Mesenchymal stem cell (in vitro differentiated cells and primary cell): ENCODE measurements at regions not wholly inside any gene's neighbourhood (a gene's known extent, or its start where the extent isn't known, plus 50 kb on each side); places are given as distances from the start of the nearest gene placed in this dataset.

Experiments used
- DNase-seq: peaks from one replicate; pipeline ENCODE4 v3.0.0-alpha.2; 2013
- H2AFZ ChIP-seq: one replicate; pipeline ENCODE4 v1.6.1; 2013; ENCODE audit warnings: low read depth, mild to moderate bottlenecking, control low read depth, inconsistent platforms, low read length, moderate library complexity
- H2AK5ac ChIP-seq: 2 replicates; pipeline ENCODE4 v1.6.1; 2013; ENCODE audit warnings: low read length, moderate library complexity, mild to moderate bottlenecking, inconsistent platforms; ENCODE audit not compliant: severe bottlenecking
- H2BK120ac ChIP-seq: one replicate; pipeline ENCODE4 v1.6.1; 2013; ENCODE audit warnings: low read depth, mild to moderate bottlenecking, inconsistent platforms, low read length, moderate library complexity
- H2BK12ac ChIP-seq, 2 experiments: one replicate each; pipeline ENCODE4 v1.6.1; 2013; ENCODE audit warnings: inconsistent platforms in 2 of 2, low read length in 2 of 2, mild to moderate bottlenecking in 2 of 2, moderate library complexity in 2 of 2, control low read depth in 1 of 2
- H2BK15ac ChIP-seq: one replicate; pipeline ENCODE4 v1.6.1; 2013; ENCODE audit warnings: mild to moderate bottlenecking, low read depth, inconsistent platforms; ENCODE audit not compliant: poor library complexity, severe bottlenecking
- H2BK5ac ChIP-seq: 2 replicates; pipeline ENCODE4 v1.6.1; 2013; ENCODE audit warnings: low read depth, mild to moderate bottlenecking, low read length, control low read depth, inconsistent platforms; ENCODE audit not compliant: poor library complexity, severe bottlenecking
- H3K14ac ChIP-seq, 2 experiments: one replicate each; pipeline ENCODE4 v1.6.1; 2013; ENCODE audit warnings: inconsistent platforms in 2 of 2, low read length in 2 of 2, control low read depth in 1 of 2, mild to moderate bottlenecking in 1 of 2, moderate library complexity in 1 of 2
- H3K18ac ChIP-seq, 2 experiments: one replicate each; pipeline ENCODE4 v1.6.1; 2013; ENCODE audit warnings: inconsistent platforms in 2 of 2, low read length in 2 of 2, control low read depth in 1 of 2, low read depth in 1 of 2, mild to moderate bottlenecking in 1 of 2
- H3K23ac ChIP-seq, 2 experiments: one replicate each; pipeline ENCODE4 v1.6.1; 2013; ENCODE audit warnings: inconsistent platforms in 2 of 2, low read length in 2 of 2, mild to moderate bottlenecking in 2 of 2, moderate library complexity in 2 of 2, control low read depth in 1 of 2
- H3K27ac ChIP-seq: 2 replicates; pipeline ENCODE4 v1.5.1; 2013; ENCODE audit warnings: mild to moderate bottlenecking, moderate library complexity, low read length, control low read depth, inconsistent platforms; ENCODE audit not compliant: poor library complexity, severe bottlenecking
- H3K27me3 ChIP-seq, 2 experiments: 2 replicates each; pipeline versions ENCODE4 v1.6.1 to v1.7.0; 2013; ENCODE audit warnings: low read length in 2 of 2, mild to moderate bottlenecking in 2 of 2, moderate library complexity in 2 of 2, control low read depth in 1 of 2, inconsistent platforms in 1 of 2; ENCODE audit not compliant: control insufficient read depth in 1 of 2, insufficient read depth in 1 of 2
- H3K36me3 ChIP-seq, 2 experiments: 2 replicates each; pipeline versions ENCODE4 v1.6.1 to v1.7.0; 2013; ENCODE audit warnings: low read length in 2 of 2, control low read depth in 1 of 2, inconsistent platforms in 1 of 2, low read depth in 1 of 2, mild to moderate bottlenecking in 1 of 2; ENCODE audit not compliant: insufficient read depth in 2 of 2, control insufficient read depth in 1 of 2
- H3K4ac ChIP-seq, 2 experiments: one replicate each; pipeline ENCODE4 v1.6.1; 2013; ENCODE audit warnings: inconsistent platforms in 2 of 2, low read length in 2 of 2, mild to moderate bottlenecking in 2 of 2, moderate library complexity in 2 of 2, control low read depth in 1 of 2, low read depth in 1 of 2
- H3K4me1 ChIP-seq: 2 replicates; pipeline ENCODE4 v1.6.1; 2013; ENCODE audit warnings: low read depth, low read length, control low read depth; ENCODE audit not compliant: control insufficient read depth, insufficient read depth
- H3K4me2 ChIP-seq: 2 replicates; pipeline ENCODE4 v1.6.1; 2013; ENCODE audit warnings: low read length, mild to moderate bottlenecking, inconsistent platforms; ENCODE audit not compliant: poor library complexity, severe bottlenecking
- H3K4me3 ChIP-seq, 2 experiments: 2 replicates each; pipeline versions ENCODE4 v1.5.1 to v1.7.0; 2013; ENCODE audit warnings: low read length in 2 of 2, mild to moderate bottlenecking in 2 of 2, control low read depth in 1 of 2, low read depth in 1 of 2; ENCODE audit not compliant: insufficient read depth in 1 of 2
- H3K79me1 ChIP-seq: replicated peaks from 2 replicates; pipeline ENCODE4 v1.6.1; 2013; ENCODE audit warnings: mild to moderate bottlenecking, control low read depth, low read length, inconsistent platforms; ENCODE audit not compliant: poor library complexity, severe bottlenecking
- H3K9ac ChIP-seq: 2 replicates; pipeline ENCODE4 v1.7.0; 2013; ENCODE audit warnings: mild to moderate bottlenecking, low read length, moderate library complexity
- H3K9me3 ChIP-seq: 2 replicates; pipeline ENCODE4 v1.7.0; 2013; ENCODE audit warnings: mild to moderate bottlenecking, low read length; ENCODE audit not compliant: control insufficient read depth
- H4K8ac ChIP-seq: one replicate; pipeline ENCODE4 v1.6.1; 2013; ENCODE audit warnings: inconsistent platforms, mild to moderate bottlenecking, low read length, moderate library complexity
- H4K91ac ChIP-seq: one replicate; pipeline ENCODE4 v1.6.1; 2013; ENCODE audit warnings: mild to moderate bottlenecking, low read length, inconsistent platforms
- WGBS: methylation state at CpG from one replicate; pipeline ENCODE4 v1.1.7; 2013; ENCODE audit warnings: mixed read lengths; 5-methylcytosine and 5-hydroxymethylcytosine counted together

DNA sequence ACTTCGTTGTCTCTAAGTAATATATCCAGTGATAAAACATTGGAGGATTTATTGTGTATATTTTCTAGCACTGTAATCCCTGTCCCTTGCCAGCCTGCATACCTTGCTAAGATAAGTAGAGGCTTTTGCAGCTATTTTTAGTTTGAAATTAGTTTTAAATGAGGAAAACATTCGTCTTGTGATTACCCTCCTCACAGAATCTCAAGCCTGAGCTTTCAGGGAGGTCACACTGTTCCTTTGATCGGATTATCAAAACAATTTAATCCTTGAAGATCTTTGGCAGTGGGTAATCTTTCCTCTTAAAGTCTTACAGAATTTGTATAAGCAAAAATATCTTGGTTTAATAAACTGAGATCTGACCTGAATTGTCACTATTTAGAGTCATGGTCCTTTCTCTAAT, 897.0 kb upstream of the CELF2 start:
- H3K4me1 ChIP-seq = no peaks in the 10 kb centered on the region
- H3K4me2 ChIP-seq = no peak overlapping the region
- DNase-seq = no peak
- H2AFZ ChIP-seq = no peak overlapping the region
- H3K27me3 ChIP-seq = no peaks in the 10 kb centered on the region
- H2BK15ac ChIP-seq = no peak overlapping the region
- H2BK12ac ChIP-seq = no peak overlapping the region
- no peak overlapping the region for H3K4me3 ChIP-seq
- no peak overlapping the region for H2AK5ac ChIP-seq
- no peaks in the 10 kb centered on the region for H3K36me3 ChIP-seq
- H3K23ac ChIP-seq = no peak overlapping the region
- no peak overlapping the region for H3K27ac ChIP-seq
- no peak overlapping the region for H3K14ac ChIP-seq
- H3K4ac ChIP-seq = no peak overlapping the region
- H3K79me1 ChIP-seq = no peaks in the 10 kb centered on the region
- H3K9me3 ChIP-seq = no peaks in the 10 kb centered on the region
- H2BK5ac ChIP-seq = no peak overlapping the region
- H4K8ac ChIP-seq = no peak overlapping the region
- H3K9ac ChIP-seq = no peak overlapping the region
- H3K18ac ChIP-seq = no peak overlapping the region
- no peak overlapping the region for H2BK120ac ChIP-seq
- no peak overlapping the region for H4K91ac ChIP-seq
- WGBS = 40% methylated on average over 1 of the region's 3 CpGs

DNA sequence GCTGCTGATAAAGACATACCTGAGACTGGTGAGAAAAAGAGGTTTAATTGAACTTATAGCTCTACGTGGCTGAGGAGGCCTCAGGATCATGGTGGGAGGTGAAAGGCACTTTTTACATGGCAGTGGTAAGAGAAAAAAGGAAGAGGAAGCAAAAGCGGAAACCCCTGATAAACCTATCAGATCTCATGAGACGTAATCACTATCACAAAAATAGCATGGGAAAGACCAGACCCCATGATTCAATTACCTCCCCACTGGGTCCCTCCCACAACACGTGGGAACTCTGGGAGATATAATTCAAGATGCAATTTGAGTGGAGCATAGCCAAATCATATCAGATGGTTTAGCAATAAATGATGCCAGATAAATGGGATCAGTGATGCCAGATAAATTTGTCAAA, 892.0 kb upstream of the CELF2 start:
- Histone ChIP-seq H3K9ac (no peak overlapping the region), H2BK12ac (no peak overlapping the region), H3K4me3 (no peak overlapping the region), H3K23ac (no peak overlapping the region), H3K4me1 (no peaks in the 10 kb centered on the region), H2AFZ (no peak overlapping the region), H2BK5ac (no peak overlapping the region), H2BK15ac (no peak overlapping the region), H3K18ac (no peak overlapping the region), H4K8ac (no peak overlapping the region), H3K4me2 (no peak overlapping the region), H2BK120ac (no peak overlapping the region), H3K4ac (no peak overlapping the region), H3K27ac (no peak overlapping the region), H3K14ac (no peak overlapping the region), H3K9me3 (no peaks in the 10 kb centered on the region), H2AK5ac (no peak overlapping the region), H3K27me3 (no peaks in the 10 kb centered on the region), H3K79me1 (no peaks in the 10 kb centered on the region), H4K91ac (no peak overlapping the region), H3K36me3 (no peaks in the 10 kb centered on the region)
- 56% methylated on average over 2 of the region's 4 CpGs for WGBS
- no peak for DNase-seq

DNA sequence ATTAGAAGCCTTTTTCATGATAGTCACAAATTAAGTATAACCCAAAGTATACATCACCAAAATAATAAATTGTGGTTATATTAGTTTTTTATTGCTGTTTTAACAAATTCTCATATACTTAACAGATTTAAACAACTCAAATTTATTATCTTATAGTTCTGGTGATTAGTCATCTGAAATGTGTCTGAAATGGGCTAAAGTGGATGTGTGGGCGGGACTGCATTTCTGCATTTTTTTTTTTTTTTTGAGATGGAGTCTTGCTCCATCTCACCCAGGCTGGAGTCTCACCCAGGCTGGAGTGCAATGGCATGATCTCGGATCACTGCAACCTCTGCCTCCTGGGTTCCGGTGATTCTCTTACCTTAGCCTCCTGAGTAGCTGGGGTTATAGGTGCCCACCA, 891.5 kb upstream of the CELF2 start:
- H3K4me2 ChIP-seq = no peak overlapping the region
- no peaks in the 10 kb centered on the region for H3K36me3 ChIP-seq
- H2AFZ ChIP-seq = no peak overlapping the region
- H3K14ac ChIP-seq = no peak overlapping the region
- peak; percentile 34 for DNase-seq
- H3K18ac ChIP-seq = no peak overlapping the region
- H3K79me1 ChIP-seq = no peaks in the 10 kb centered on the region
- H2BK15ac ChIP-seq = no peak overlapping the region
- no peaks in the 10 kb centered on the region for H3K4me1 ChIP-seq
- no peak overlapping the region for H4K91ac ChIP-seq
- no peak overlapping the region for H2BK120ac ChIP-seq
- no peak overlapping the region for H2BK12ac ChIP-seq
- 97% methylated on average over 3 of the region's 3 CpGs for WGBS
- no peak overlapping the region for H4K8ac ChIP-seq
- H3K9me3 ChIP-seq = no peaks in the 10 kb centered on the region
- no peak overlapping the region for H3K23ac ChIP-seq
- no peaks in the 10 kb centered on the region for H3K27me3 ChIP-seq
- no peak overlapping the region for H3K9ac ChIP-seq
- no peak overlapping the region for H2AK5ac ChIP-seq
- H2BK5ac ChIP-seq = no peak overlapping the region
- no peak overlapping the region for H3K4me3 ChIP-seq
- no peak overlapping the region for H3K27ac ChIP-seq
- no peak overlapping the region for H3K4ac ChIP-seq

DNA sequence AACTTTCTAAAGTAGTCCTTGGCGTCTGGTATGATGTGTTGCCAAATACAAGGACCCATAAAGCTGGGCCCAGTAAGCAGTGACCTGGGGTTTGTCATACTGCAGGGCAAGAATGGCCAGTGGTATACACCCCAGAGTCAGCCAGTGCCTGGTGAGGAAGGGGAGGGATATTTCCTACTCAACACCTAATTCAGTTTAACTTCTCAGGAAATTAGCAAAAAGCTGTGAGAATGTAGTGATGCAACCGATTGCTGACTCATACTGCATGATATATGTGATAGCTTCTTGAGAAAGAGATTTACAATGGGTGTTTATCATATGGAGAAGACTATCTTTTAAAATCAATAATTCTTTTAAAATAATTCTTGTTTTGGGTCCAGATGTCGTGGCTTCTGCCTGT, 889.3 kb upstream of the CELF2 start:
- H3K79me1 ChIP-seq = no peaks in the 10 kb centered on the region
- H2BK5ac ChIP-seq = no peak overlapping the region
- H3K23ac ChIP-seq = no peak overlapping the region
- H3K4me3 ChIP-seq = no peak overlapping the region
- H2AK5ac ChIP-seq = no peak overlapping the region
- no peak overlapping the region for H2AFZ ChIP-seq
- no peak overlapping the region for H3K4me2 ChIP-seq
- no peak overlapping the region for H3K9ac ChIP-seq
- H3K36me3 ChIP-seq = no peaks in the 10 kb centered on the region
- no peak overlapping the region for H3K18ac ChIP-seq
- H3K4ac ChIP-seq = no peak overlapping the region
- H4K8ac ChIP-seq = no peak overlapping the region
- peak; percentile 72 for DNase-seq
- no peak overlapping the region for H2BK15ac ChIP-seq
- no peaks in the 10 kb centered on the region for H3K27me3 ChIP-seq
- 61% methylated on average over 2 of the region's 3 CpGs for WGBS
- H2BK120ac ChIP-seq = no peak overlapping the region
- no peak overlapping the region for H3K27ac ChIP-seq
- H3K14ac ChIP-seq = no peak overlapping the region
- H4K91ac ChIP-seq = no peak overlapping the region
- H2BK12ac ChIP-seq = no peak overlapping the region
- H3K4me1 ChIP-seq = no peaks in the 10 kb centered on the region
- no peaks in the 10 kb centered on the region for H3K9me3 ChIP-seq
